ENCODE measurements at regions not wholly inside any gene's neighbourhood (a gene's known extent, or its start where the extent isn't known, plus 50 kb on each side); places are given as distances from the start of the nearest gene placed in this dataset.

DNA sequence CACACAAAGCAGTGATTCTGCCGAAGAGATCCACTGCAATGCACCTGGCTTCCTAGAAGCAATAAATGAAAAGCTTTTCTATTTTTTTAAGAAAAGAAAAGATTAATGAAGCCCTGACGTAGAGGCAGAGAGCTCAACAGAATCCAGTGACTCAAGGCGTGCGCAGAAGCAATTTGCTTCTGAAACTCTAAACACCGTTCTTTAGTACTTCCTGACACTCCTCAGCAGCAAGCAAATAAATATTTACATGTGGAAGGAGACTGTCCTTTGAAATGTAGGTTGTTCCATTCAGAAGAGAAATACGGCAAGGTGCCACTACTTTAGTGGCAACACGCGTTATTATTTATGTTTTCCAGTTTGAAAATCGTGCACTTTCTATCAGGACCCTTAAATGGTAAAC is 126.2 kb upstream of the ZNF516 start:
- Histone ChIP-seq H3K4me1 (ENCODE audit: control insufficient read depth, extremely low read depth, insufficient read depth, low read length) (no peaks in the 10 kb centered on the region), H3K36me3 (ENCODE audit: control insufficient read depth in 2 of 2, extremely low read depth in 1 of 2, insufficient read depth in 2 of 2, low read length in 2 of 2) (no peaks in the 10 kb centered on the region), H3K4me3 (replicated peaks in 1 of 3; ENCODE audit: insufficient read depth in 1 of 3, low read depth in 1 of 3, low read length in 3 of 3) (no peak overlapping the region), H3K27me3 (ENCODE audit: control insufficient read depth in 2 of 2, insufficient read depth in 2 of 2, low read length in 2 of 2) (peaks cover 7 to 15% of the 10 kb centered on the region in 2 experiments), H4K20me1 (replicated peaks; ENCODE audit: control insufficient read depth, extremely low read depth, insufficient read depth, low read length) (no peaks in the 10 kb centered on the region), H3K9me3 (replicated peaks; ENCODE audit: control insufficient read depth, insufficient read depth, low read length) (no peaks in the 10 kb centered on the region), H3K27ac (ENCODE audit: insufficient read depth, low read depth, low read length) (no peak overlapping the region), H3K9ac (replicated peaks; ENCODE audit: extremely low read depth, insufficient read depth, low read length) (no peak overlapping the region), H3K79me2 (ENCODE audit: control insufficient read depth, insufficient read depth, low read length) (no peaks in the 10 kb centered on the region), H3K9me1 (replicated peaks; ENCODE audit: control insufficient read depth, extremely low read depth, insufficient read depth, low read length) (no peaks in the 10 kb centered on the region), H3K4me2 (ENCODE audit: insufficient read depth, low read length) (no peak overlapping the region), H2AFZ (ENCODE audit: low read depth, low read length) (no peak overlapping the region)
- FAIRE-seq (no peak), DNase-seq (ENCODE audit: low read depth, low spot score) (no peak)
- intact Hi-C loops (cut with micrococcal nuclease) (no loop called here), dilution Hi-C loops (cut with MboI; ENCODE audit: extremely low pct_ligation_motif_present, low sequenced_read_pairs) (no loop called here)
- no peak for TF ChIP-seq GATA2 (IDR thresholded peaks at IDR 0.05; ENCODE audit: insufficient read depth, insufficient read length, low read depth, low read length)
- no peak for TF ChIP-seq FOS (IDR thresholded peaks at IDR 0.05; ENCODE audit: borderline replicate concordance, insufficient read depth, low read length)
- TF ChIP-seq, protein P1, sequence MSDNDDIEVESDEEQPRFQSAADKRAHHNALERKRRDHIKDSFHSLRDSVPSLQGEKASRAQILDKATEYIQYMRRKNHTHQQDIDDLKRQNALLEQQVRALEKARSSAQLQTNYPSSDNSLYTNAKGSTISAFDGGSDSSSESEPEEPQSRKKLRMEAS (IDR thresholded peaks at IDR 0.05; ENCODE audit: insufficient read depth, insufficient read length) = no peak
- TF ChIP-seq POLR2A (IDR thresholded peaks at IDR 0.05; ENCODE audit: low read depth, low read length) = no peak
- no peak for TF ChIP-seq JUN (IDR thresholded peaks at IDR 0.05; ENCODE audit: borderline replicate concordance, insufficient read depth, insufficient read length, low read depth)
- no peak for TF ChIP-seq EZH2 (IDR thresholded peaks at IDR 0.05; ENCODE audit: borderline replicate concordance, low read depth, low read length, severe bottlenecking)
- TF ChIP-seq MYC (IDR thresholded peaks at IDR 0.05; ENCODE audit: low read depth, low read length) = no peak
- TF ChIP-seq, protein P2, sequence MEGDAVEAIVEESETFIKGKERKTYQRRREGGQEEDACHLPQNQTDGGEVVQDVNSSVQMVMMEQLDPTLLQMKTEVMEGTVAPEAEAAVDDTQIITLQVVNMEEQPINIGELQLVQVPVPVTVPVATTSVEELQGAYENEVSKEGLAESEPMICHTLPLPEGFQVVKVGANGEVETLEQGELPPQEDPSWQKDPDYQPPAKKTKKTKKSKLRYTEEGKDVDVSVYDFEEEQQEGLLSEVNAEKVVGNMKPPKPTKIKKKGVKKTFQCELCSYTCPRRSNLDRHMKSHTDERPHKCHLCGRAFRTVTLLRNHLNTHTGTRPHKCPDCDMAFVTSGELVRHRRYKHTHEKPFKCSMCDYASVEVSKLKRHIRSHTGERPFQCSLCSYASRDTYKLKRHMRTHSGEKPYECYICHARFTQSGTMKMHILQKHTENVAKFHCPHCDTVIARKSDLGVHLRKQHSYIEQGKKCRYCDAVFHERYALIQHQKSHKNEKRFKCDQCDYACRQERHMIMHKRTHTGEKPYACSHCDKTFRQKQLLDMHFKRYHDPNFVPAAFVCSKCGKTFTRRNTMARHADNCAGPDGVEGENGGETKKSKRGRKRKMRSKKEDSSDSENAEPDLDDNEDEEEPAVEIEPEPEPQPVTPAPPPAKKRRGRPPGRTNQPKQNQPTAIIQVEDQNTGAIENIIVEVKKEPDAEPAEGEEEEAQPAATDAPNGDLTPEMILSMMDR (IDR thresholded peaks at IDR 0.05; ENCODE audit: extremely low read depth in 1 of 2, insufficient read depth in 1 of 2, low read depth in 1 of 2, low read length in 2 of 2) = no peak
- TF ChIP-seq POLR2AphosphoS5 (IDR thresholded peaks at IDR 0.05; ENCODE audit: insufficient read depth, low read depth, low read length) = no peak
- BruUV-seq (replicated peaks) = no TSS peak
- POLR2A ChIA-PET = no interaction called here
- CTCF ChIA-PET = interaction anchor here (0.7 to 4.4 kb wide), 8 partner anchors 24 to 224 kb away, joined by 3 to 34 read pairs (median 4); no protein-coding TSS in a partner anchor
